HAP-1 (cell line): ENCODE measurements at regions not wholly inside any gene's neighbourhood (a gene's known extent, or its start where the extent isn't known, plus 50 kb on each side); places are given as distances from the start of the nearest gene placed in this dataset.
"Not testable (repeated sequence)": the region's sequence is repeated elsewhere in the genome, so short reads cannot be mapped to it uniquely, and the experiment has no call there.

Experiments
- DNase-seq, 2 experiments: peaks; one replicate each; pipeline ENCODE4 v3.0.0-alpha.2; 2016 to 2020; ENCODE audit warnings: low spot score in 2 of 2
- H3K27me3 ChIP-seq: fragments of 250-450 bp; sonication (Bioruptor Pico); 2 replicates; pipeline ENCODE4 v1.5.1; 2020; ENCODE audit warnings: low read depth, mild to moderate bottlenecking, moderate library complexity
- H3K36me3 ChIP-seq: fragments of 250-450 bp; sonication (Bioruptor Pico); replicated peaks from 2 replicates; pipeline ENCODE4 v1.5.1; 2020; ENCODE audit warnings: mild to moderate bottlenecking
- H3K4me1 ChIP-seq: fragments of 250-450 bp; sonication (Bioruptor Pico); 2 replicates; pipeline ENCODE4 v1.5.1; 2020; ENCODE audit warnings: mild to moderate bottlenecking
- H3K4me3 ChIP-seq: fragments of 250-450 bp; sonication (Bioruptor Pico); 2 replicates; pipeline ENCODE4 v1.5.1; 2020; ENCODE audit warnings: mild to moderate bottlenecking, moderate library complexity
- H3K9me3 ChIP-seq: fragments of 250-450 bp; sonication (Bioruptor Pico); 2 replicates; pipeline ENCODE4 v1.5.1; 2020; ENCODE audit warnings: mild to moderate bottlenecking, moderate library complexity
- in situ Hi-C: fragments of 300-500 bp; cut with MboI; formaldehyde crosslinking; loops from 3 replicates; pipeline ENCODE4 v1.14.3; 2020; ENCODE audit warnings: low sequenced_read_pairs, inconsistent platforms, mixed read lengths

DNA sequence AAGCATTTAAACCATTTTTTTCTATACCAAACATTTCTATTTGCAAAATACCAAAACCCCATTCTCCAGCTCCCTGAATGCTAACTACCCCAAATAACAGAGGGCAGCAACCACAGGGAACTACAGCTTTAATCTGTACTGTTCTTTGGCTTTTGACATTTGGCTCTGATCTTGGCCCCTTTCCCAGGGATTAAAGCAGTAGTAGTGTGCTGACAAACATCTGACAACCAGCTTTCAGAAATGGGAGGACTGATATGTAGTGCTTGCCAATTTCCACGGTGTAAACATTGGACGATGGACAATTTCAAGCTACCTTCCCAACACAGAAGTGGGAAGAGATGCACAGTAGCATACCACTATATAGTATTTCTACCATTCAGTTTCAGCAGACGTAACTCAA lies 88.4 kb upstream of the TEAD1 start:
- no peak for DNase-seq
- H3K27me3 ChIP-seq = peaks cover 5% of the 10 kb centered on the region; the same call in 1 of the 2 replicates
- in situ Hi-C loops = no loop called here

DNA sequence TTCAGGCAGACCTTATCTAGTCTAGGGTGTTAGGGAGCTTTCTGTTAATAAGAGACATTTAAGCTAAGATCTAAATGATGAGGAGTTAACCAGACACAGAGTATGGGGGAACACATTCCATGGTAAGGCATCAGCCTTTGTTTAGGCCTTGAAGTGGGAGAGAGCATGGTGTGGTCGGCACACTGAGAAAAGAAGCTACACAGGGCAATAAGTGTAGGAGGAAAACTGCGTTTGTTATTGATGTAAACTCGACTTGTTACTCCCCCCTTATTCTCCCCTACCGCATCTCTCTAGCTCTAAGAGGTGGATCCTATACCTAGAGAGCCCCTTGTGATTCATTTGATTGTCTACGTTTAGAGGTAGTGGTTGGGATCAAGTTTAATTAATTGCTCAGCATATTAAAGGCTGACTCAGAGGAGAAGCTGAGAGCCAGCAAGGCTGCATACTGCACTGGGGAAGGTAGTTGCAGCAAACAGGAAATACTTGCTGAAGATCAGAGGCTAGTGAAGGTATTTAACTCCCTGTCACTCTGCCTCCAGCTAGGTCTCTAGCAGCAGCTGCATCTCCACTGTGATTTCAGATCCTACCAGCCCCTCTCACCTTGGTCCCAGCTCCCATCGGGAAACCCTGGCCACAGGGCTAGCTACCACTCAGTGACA lies 86.8 kb upstream of the TEAD1 start:
- in situ Hi-C loops = no loop called here
- H3K9me3 ChIP-seq = no peaks in the 10 kb centered on the region

More for the DNA sequence above, 88.4 kb upstream of the TEAD1 start:
- Histone ChIP-seq H3K4me1 (no peaks in the 10 kb centered on the region), H3K9me3 (no peaks in the 10 kb centered on the region), H3K4me3 (no peak overlapping the region), H3K36me3 (no peaks in the 10 kb centered on the region)

DNA sequence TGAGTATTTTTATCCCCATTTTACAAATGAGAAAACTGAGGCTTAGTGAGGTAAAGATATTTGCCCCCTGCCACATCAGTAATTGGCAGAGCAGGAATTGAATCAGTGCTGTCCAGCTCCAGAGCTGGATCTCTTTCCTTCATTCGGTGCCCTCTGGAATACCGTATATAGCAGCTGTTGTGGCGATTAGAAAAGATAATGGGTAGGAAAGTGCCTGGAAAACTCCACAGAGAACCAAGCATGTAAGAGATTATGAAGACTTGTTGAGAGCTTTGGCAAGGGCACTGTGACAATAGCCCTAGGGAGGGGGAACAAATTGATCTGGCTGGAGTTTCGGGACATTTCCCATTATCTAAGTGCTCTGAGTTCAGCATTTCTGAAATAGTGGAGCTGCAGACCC lies 82.5 kb upstream of the TEAD1 start:
- no peak overlapping the region for H3K4me3 ChIP-seq
- no peaks in the 10 kb centered on the region for H3K4me1 ChIP-seq
- no peak for DNase-seq
- H3K27me3 ChIP-seq = no peaks in the 10 kb centered on the region; the same call in 1 of the 2 replicates
- no peaks in the 10 kb centered on the region for H3K9me3 ChIP-seq
- in situ Hi-C loops = no loop called here
- H3K36me3 ChIP-seq = no peaks in the 10 kb centered on the region

More for the DNA sequence above, 86.8 kb upstream of the TEAD1 start:
- H3K4me1 ChIP-seq = no peaks in the 10 kb centered on the region
- no peaks in the 10 kb centered on the region for H3K36me3 ChIP-seq
- peaks cover 5% of the 10 kb centered on the region; the same call in 1 of the 2 replicates for H3K27me3 ChIP-seq
- no peak overlapping the region for H3K4me3 ChIP-seq
- no peak for DNase-seq

DNA sequence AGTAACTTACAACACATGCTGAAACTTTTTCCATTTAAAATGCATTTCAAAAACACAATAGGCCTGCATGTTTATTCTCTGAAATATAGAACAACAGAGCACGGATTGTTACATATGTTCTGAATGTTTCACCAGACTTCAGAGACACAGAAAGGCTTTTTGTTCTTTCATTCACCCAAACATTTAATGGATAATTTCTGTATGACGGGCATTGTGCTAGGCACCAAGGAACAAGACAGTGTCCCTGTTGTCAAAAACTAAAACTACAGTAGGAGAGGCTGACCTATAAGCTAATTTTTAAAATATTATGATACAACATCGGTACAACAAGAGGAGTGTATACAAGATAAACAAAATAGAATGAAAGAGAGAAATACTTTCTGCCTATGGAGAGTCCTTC lies 81.9 kb upstream of the TEAD1 start:
- H3K4me1 ChIP-seq = no peaks in the 10 kb centered on the region
- no peak for DNase-seq
- H3K36me3 ChIP-seq = no peaks in the 10 kb centered on the region
- no peaks in the 10 kb centered on the region; the same call in 1 of the 2 replicates for H3K27me3 ChIP-seq
- no peak overlapping the region for H3K4me3 ChIP-seq
- in situ Hi-C loops = no loop called here
- H3K9me3 ChIP-seq = no peaks in the 10 kb centered on the region

DNA sequence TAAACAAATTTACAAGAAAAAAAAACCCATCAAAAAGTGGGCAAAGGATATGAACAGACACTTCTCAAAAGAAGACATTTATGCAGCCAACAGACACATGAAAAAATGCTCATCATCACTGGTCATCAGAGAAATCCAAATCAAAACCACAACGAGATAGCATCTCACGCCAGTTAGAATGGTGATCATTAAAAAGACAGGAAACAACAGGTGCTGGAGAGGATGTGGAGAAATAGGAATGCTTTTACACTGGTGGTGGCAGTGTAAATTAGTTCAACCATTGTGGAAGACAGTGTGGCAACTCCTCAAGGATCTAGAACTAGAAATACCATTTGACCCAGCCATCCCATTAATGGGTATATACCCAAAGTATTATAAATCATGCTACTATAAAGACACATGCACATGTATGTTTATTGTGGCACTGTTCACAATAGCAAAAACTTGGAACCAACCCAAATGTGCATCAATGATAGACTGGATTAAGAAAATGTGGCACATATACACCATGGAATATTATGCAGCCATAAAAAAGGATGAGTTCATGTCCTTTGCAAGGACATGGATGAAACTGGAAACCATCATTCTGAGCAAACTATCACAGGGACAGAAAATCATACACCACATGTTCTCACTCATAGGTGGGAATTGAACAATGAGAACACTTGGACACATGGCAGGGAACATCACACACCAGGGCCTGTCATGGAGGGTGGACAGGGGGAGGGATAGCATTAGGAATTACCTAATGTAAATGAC lies 79.0 kb upstream of the TEAD1 start:
- H3K4me1 ChIP-seq, H3K9me3 ChIP-seq, in situ Hi-C loops: not testable (repeated sequence)

DNA sequence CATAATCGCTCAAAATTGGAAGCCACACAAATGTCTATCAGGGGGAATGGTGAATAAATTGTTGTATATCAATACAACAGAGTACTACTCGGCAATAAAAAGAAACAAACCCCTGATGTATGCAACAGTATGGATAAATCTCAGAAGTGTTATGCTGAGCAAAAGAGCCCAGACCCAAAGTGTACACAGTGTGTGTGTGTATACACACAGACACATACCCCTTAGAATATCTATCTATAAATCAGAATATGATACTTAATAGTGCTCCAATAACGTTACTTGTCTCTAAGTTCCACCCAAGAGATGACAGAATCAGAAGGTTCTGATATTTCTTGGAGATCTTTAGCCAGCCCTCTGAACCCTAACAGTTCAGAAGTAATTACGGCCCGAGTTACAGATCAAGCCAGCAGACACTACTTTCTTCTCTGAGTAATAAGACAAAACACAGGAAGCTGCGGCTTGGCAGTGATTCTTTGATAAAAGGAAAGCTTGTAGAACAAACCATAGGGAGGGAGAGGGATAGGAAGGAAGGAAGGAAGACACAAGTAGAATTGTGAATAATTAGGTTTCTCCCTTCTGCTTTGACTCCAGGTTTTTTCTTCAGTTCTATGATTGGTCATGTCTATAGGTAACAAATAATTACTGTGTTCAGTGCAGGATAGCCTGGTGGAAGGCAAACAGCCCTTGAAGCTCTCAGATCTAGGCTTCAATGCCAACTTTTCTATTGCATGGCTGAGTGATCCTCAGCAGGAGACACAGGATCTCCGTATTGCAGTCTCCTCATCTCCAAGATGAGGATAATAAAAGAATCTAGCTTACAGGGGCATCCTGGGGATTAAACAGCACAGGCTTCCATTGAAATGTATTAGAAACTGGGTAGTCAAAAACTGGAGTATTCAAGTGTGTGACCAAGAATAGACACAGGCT lies 75.6 kb upstream of the TEAD1 start:
- in situ Hi-C loops = no loop called here
- no peaks in the 10 kb centered on the region for H3K36me3 ChIP-seq
- H3K27me3 ChIP-seq = no peaks in the 10 kb centered on the region; the same call in 1 of the 2 replicates
- no peak for DNase-seq
- H3K4me1 ChIP-seq = peaks cover 7% of the 10 kb centered on the region
- H3K9me3 ChIP-seq = no peaks in the 10 kb centered on the region
- no peak overlapping the region for H3K4me3 ChIP-seq

More for the DNA sequence above, 79.0 kb upstream of the TEAD1 start:
- not testable (repeated sequence) for H3K4me3 ChIP-seq, DNase-seq, H3K27me3 ChIP-seq, H3K36me3 ChIP-seq

DNA sequence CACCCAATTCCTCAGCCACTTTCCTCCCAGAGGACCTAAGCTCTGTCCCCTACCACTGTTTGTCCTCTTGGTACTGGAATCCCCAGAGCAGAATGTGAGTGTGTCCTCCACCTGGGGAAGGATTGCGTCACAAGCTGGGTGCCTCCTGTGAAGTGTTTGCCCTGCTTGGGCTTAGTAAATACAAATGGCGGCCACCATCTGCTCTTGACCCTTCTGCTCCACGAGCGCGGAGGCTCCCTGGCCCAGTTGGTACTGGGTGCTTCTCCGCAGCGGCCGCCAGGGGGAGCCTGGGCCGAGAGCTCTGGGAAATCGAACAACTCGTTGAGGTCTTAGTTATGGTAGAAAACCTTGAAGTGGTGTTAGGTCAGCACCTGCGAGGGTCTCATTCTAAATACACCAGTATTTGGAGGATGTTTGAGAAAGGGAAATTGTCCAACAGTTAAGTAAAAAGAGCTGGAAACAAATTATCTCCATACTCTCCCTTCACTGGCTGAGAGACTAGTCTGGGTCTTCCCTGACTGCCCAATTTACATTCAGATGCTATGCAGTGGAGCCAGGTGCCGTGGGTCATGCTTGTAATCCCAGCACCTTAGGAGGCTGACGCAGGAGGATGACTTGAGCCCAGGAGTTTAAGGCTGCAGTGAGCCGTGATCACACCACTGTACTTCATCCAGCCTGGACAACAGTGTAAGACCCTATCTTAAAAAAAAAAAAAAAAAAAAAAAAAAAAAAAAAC lies 74.6 kb upstream of the TEAD1 start:
- H3K4me1 ChIP-seq = peaks cover 7% of the 10 kb centered on the region
- DNase-seq = peak; percentile 47 to 81
- no peaks in the 10 kb centered on the region; the same call in 1 of the 2 replicates for H3K27me3 ChIP-seq
- in situ Hi-C loops = loop anchor here (10.0 kb wide), 1 partner anchor 295 kb away; no protein-coding TSS in a partner anchor
- H3K9me3 ChIP-seq = no peaks in the 10 kb centered on the region
- no peaks in the 10 kb centered on the region for H3K36me3 ChIP-seq
- no peak overlapping the region for H3K4me3 ChIP-seq

- peaks cover 7% of the 10 kb centered on the region for H3K4me1 ChIP-seq
- in situ Hi-C loops = loop anchor here (10.0 kb wide), 1 partner anchor 294 kb away; no protein-coding TSS in a partner anchor
- DNase-seq = no peak
- no peak overlapping the region for H3K4me3 ChIP-seq
- H3K9me3 ChIP-seq = no peaks in the 10 kb centered on the region
- H3K36me3 ChIP-seq = no peaks in the 10 kb centered on the region
- 0 out of 2 replicates have a peak, but pooled peaks cover 2% of the 10 kb centered on the region for H3K27me3 ChIP-seq
Measured at GRCh38 chr11:12600829-12601228, 73.4 kb upstream of the TEAD1 start.

GRCh38 chr11:12602421-12602820 lies 71.8 kb upstream of the TEAD1 start:
- in situ Hi-C loops = loop anchor here (10.0 kb wide), 1 partner anchor 292 kb away; no protein-coding TSS in a partner anchor
- DNase-seq = no peak

DNA sequence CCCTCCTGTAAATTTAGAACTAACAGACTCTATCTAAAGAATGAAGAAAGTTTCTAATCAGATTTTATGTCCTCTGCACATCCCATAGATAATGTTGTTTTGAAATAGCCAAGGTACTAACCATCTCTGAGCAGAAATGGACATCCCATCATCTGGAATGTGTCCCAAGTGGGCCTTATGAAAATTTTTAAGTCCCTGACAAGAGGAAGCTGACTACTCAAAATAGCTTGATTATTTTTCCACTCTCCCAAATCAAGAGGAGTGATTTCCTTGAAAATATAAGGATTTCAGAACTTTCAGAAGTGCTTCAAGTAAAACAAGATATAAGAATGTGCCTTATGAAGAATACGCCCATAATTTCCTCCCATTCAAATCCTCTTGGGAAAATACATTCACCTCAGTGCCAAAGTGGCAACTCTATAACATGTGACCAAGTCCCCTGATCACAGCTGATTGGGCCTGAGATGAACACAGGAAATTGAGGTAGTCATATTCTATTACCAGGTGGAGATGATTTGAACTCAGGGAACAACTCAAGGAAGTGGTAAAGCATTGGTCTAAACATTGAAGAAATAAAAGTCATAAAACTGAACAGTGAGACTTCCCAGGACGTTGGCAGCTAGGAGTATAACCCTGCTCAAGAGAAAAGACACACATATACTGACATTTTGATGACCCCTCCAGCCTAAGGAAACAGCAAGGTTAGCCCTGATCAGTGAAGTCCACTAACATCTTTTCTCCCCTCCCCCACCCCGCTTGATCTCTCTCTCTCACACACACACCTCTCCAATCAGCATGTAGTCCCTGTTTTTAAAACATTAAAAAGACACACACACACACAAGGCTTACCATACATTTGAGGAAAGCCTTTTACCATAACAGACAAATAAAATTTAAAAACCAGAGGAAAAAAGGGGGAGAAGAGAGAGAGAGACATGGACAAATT lies 70.8 kb upstream of the TEAD1 start:
- Histone ChIP-seq H3K27me3 (0 out of 2 replicates have a peak, but pooled peaks cover 2% of the 10 kb centered on the region), H3K36me3 (no peaks in the 10 kb centered on the region), H3K4me1 (peaks cover 7% of the 10 kb centered on the region), H3K9me3 (no peaks in the 10 kb centered on the region), H3K4me3 (no peak overlapping the region)
- in situ Hi-C loops = loop anchor here (10.0 kb wide), 1 partner anchor 291 kb away; no protein-coding TSS in a partner anchor
- DNase-seq = no peak

More at GRCh38 chr11:12602421-12602820, 71.8 kb upstream of the TEAD1 start:
- H3K27me3 ChIP-seq = 0 out of 2 replicates have a peak, but pooled peaks cover 2% of the 10 kb centered on the region
- H3K36me3 ChIP-seq = no peaks in the 10 kb centered on the region
- no peak overlapping the region for H3K4me3 ChIP-seq
- no peaks in the 10 kb centered on the region for H3K9me3 ChIP-seq
- peaks cover 7% of the 10 kb centered on the region for H3K4me1 ChIP-seq

- Histone ChIP-seq H3K4me3 (no peak overlapping the region), H3K9me3 (no peaks in the 10 kb centered on the region), H3K36me3 (no peaks in the 10 kb centered on the region), H3K27me3 (0 out of 2 replicates have a peak, but pooled peaks cover 2% of the 10 kb centered on the region), H3K4me1 (peaks cover 6% of the 10 kb centered on the region)
- in situ Hi-C loops = loop anchor here (10.0 kb wide), 1 partner anchor 290 kb away; no protein-coding TSS in a partner anchor
- DNase-seq = no peak
Measured at GRCh38 chr11:12604557-12605153, 69.6 kb upstream of the TEAD1 start.
